GM21423 (cell line): ENCODE measurements at regions not wholly inside any gene's neighbourhood (a gene's known extent, or its start where the extent isn't known, plus 50 kb on each side); places are given as distances from the start of the nearest gene placed in this dataset.

Source experiments
- ATAC-seq: cut with Tn5 transposase; IDR thresholded peaks from one replicate; pipeline ENCODE4 v1.9.1; 2021; ENCODE audit warnings: mild to moderate bottlenecking, moderate library complexity; ENCODE audit not compliant: unreplicated experiment

DNA sequence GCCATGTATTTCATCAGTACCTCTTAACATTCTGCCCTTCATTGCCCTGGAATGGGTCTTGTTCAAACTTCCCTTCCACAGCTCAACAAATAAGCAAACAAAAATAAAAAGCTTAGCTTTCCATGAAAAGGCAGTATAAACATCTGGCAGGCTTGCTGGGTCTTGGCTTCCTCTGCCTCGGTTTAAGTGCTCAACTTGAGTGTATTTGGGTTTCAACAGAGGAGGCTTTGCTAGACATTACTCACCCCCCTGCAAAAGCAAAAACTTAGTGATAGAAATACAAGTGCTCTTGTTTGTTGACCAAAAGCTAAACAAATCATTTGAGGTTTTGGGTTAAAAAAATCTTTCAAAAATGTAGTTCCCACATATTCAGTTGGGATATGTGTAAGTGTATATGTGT, 518.5 kb downstream of the PLPP3 start:
- ATAC-seq: no peak

DNA sequence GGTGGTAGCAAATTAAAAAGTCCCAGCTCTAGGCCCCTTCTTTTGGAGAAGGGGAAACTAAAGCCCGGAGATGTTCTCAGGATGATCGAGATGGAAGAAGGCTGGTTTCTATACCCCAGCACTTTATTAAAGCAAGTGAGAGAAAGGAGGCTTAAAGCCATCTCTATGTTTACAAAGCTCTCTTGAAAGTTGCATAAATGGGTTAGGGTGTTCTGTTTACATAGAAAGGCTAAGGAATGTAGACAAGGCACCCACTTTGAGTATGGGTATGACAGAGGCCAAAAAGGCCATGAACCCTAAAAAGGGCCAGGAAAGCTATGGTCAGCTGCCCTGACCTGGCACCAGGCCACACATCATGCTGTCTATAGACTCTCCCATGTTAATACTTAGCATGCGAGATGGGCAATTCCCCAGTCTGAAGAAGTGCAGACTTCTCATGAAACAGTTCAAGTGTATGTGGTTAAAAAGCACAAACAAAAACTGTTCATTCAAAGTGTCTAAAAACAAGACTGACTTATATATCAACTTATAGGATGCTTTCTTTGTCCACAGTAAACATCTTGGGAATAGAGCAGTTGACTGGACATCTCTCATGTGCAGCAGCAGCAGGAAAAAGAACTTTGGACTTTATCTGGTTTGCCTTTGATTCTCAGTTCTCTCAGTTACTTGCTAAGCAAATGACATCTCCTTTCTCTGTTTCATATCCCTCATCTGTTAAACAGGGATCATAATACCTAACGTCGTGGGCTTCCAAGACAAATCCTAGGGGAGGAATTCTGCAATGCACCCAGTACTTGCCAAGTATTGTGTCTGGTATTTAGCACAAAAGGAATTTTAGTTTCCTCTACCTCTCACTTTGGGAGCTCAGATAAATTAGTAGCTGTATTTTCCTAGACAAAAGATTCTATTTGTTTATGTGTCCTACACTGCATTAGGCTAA, 521.6 kb downstream of the PLPP3 start:
- ATAC-seq: no peak

DNA sequence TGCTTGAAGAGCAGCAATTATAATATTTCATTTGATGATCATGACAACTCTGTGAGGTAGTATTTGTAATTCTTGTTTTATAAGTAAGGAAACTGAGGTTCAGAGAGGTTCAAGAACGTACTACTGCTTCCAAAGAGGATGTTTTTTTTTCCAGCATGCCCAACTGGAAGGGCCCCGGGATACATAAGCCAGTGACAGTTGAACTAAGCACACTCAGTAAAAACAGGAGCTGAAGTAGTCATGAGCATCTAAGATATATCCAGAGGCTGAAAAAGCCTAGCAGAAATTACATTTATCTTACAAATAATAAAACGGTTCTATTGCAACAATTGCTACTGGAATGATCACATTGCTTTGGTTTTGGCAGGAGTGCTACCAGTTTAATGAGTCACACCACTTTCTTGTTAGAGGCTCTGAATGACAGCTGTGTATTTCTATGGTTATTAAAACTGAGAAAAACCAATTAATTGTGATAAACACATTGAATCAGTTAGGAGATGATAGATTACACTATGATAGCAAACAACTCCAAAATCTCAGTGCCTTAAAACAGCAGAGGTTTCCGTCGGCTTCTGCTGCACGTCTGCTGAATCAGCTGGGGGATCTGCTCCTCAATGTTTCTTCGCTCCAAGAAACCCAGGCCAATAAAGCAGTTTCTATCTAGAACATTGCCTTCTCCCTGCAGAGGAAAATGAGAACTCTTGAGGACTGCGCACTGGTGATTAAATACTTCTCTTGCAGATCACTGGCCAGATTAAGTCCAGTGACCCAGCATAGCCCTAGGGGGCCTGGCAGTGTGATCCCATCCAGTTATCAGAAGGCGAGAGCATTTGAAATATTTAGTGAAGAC, 522.7 kb downstream of the PLPP3 start:
- ATAC-seq: no peak

DNA sequence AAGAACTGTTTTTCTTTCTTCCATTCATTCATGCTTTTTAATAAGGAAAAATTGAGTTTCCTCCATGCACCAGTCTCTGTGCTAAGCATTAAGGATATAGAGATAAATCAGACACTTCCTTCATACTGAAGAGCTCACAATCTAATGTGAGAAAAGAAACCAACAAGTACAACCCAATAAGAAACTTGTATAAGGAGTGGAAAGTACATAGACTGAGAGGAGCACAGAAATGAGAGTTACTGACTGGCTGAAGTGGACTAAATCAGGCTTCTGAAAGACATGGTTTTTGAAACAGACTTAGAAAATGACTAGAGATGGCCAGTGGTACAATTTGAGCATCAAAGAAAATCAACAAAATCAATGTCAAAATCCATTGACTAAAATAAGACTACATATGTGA, 524.4 kb downstream of the PLPP3 start:
- ATAC-seq: no peak

DNA sequence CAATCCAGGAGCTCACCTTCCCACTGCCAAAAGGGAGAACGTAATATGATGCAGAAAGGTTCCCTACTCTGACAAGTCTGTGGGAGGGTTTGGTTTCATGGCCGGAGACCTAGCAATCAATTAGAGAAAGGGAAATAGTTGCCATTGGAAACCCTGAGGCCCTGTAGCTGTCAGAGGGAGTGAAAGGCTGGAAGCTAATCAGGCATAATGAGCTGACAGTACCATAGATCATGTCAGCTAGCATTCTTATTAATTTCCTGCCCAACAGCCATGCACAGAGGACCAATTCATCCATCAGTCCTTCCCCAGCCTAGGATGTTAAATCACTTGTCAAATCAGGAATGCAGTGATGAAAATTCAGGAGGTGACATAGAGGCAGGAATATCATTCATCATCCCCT, 527.3 kb downstream of the PLPP3 start:
- no peak for ATAC-seq

DNA sequence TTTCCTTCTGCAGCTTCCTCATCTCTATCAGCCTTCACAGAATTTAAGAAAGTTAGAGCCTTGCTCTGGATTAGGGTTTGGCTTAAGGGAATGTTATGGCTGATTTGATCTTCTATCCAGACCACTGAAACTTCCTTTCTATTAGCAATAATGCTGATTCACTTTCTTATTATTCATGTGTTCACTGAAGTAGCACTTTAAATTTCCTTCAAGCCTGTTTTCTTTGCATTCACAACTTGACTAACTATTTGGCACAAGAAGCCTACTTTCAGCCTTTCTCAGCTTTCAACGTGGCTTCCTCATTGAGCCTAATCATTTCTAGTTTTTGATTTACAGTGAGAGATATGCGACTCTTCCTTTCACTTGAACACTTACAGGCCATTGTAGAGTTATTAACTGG, 528.5 kb downstream of the PLPP3 start:
- ATAC-seq: no peak

DNA sequence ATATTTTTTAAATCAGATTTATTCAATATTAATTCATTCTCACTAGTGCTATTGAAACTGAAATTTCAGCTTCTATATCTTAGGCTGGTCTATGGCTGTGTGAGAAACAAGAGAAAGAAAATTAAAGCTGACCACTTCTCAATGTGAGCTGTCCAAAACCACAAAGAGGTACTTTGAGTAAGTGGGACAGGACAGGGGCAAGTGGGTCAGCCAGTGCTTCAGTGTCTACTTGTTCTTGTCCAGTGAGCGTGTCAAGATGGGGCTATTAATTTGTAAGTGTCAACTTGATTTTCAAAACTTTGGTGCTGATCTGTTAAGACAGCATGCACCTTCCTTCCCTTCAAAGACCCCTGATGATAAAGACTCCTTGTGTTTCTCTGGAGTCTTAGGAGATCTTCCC, 533.9 kb downstream of the PLPP3 start:
- ATAC-seq: no peak

DNA sequence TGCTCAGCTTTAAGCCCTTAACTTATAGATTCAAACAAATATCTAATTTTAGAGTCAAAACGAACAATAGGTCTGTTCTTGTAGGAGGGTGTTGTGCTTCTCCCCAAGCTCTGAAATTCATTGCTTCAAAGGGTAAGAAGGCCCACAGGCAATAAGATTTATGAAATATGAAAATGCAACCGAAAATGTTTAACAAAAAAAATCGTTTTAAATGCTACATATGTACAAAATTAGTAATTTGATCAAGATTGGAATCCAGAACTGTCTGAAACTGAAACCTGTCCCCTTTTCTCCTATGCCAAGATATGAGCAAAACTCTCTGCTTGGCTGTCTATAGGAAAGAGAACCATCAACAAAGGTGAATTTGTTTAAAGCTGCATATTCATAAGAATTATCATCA, 534.3 kb downstream of the PLPP3 start:
- no peak for ATAC-seq

DNA sequence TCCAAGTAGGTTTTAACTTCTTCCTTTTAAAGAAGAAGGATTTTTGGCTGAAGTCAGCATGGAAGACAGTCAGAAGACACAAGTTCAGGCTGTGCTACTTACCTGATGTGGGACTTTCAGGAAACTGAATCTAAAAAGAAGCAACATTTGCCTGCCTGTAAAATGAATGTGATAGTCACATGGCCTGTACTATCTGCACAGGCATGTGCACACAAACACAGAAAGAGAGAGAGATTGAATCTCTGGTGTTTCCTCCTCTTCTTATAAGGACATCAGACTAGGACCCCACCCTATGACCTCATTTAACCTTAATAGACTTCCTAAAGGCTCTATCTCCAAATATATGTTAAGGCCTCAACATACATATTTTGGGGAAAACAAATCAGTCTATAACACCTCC, 542.9 kb downstream of the PLPP3 start:
- no peak for ATAC-seq

DNA sequence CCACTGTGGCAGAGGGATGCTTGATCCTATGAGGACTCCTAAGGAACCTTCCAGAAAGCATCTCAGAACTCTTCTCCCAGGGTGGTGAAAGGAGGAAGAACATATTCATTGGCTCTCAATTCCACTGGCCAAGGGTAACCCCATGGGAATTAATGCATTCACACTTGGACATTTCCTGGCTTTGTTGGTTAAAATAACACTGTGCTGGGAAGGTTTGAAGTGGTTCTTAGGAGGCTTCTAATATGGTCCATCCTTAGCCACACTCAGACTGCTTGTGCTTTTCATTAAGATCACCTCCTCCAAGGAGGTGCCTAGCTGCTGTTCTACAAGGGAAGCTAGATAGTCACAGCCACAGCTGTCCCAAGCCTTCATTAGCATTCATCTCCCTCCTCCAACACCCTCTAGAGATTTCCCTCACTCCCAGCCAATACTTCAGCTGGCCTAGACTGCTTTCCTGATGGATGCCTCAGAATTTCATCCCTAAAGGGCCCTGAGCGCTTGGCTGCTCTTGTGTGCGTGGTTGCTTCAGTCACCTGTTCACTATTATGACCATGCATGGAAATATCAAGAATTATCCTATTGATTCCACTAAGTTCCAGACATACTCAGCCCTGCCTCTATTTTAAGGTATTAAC, 544.4 kb downstream of the PLPP3 start:
- ATAC-seq: no peak

DNA sequence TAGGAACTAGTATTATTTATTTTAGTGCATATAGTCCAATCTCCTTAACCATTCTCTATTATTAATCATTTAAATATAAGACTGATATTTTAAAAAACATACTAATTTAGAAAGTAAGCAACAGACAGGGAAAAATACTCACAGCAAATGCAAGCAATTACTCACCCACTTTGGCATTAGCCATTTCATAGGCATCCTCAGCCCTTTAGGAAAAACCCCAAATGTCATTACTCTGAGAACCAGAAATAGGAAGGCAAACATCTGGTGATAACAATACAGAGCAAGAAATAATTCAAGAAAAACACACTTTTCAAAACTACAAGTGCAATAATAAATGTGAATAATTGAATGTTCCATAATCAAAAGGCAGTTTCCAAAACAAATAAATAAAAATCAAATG, 545.1 kb downstream of the PLPP3 start:
- no peak for ATAC-seq

DNA sequence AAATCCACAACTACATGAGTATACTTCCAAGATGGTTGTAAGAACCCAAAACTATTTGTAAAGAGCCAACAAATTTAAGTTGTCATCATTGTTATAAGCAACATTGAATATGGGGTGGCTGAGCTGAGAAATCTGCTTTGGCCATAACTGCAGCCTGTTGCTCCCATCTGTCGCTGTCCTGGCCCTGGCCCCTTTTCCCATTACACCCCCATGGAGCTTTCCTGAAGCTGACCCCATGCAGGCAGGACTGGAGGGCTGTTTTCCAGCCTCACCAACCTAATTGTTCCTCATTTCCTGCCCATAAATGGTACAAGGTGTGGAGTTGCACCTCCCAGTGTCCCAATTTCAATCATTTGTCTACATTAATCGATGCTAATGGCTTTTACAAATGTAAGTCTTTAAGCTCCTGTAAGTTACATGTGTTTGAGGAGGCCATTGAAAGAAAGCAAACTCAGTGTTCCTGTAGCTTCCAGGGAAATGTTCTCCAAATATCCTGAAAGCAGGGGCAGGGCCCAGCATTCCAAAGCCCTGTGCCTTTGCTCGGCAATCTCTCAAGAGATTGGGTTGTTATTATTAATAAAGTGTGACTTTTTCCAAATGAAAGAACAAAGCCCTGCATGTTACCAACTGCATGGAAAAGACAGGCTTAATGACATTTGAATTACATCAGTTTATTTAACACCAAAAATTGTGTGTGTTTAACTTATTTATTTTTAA, 545.9 kb downstream of the PLPP3 start:
- ATAC-seq: no peak

DNA sequence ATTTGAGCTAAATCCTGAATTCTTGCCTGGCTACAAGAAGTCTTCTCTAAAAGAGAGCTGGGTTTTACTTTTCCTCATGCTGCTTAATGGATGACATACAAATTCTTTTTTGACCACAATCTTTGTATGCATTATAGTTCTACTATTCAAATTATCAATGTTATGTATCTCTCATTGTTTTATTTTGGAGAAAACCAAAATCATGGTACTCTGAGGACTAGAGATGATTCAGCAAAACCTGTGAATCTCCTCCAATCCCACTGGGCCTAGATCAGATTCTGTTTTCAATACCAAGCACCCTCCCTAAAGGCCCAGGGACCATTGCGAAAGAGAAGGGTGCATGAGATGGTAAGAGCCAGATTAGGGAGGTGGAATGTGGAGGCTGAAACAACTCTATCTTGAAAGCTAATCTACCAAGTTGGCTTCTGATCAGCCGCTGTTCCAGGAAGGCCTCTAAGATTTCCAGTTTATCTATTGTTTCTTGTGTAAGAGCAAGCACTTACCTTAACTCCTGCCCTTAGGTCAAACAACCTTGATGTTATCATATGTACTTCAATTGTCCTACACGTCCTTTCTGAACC, 547.2 kb downstream of the PLPP3 start:
- no peak for ATAC-seq

DNA sequence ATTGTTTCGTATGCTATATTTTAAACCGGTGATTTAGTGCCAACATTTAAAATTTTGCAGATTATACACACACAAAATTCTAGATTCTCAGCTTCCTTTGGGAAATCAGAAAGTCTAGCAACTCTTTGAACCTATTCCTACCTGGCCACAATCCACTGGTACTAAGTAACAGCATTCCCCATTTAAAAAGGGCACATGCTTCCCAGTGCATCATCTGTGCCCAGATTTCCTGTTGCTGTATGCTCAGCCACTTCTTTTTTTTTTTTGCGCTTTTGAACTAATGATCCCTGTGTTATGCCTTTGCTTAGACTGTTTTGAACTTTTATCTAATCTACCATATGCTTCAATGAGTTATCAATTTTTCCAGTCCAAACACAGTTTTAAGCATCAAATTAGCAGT, 548.4 kb downstream of the PLPP3 start:
- ATAC-seq: no peak

DNA sequence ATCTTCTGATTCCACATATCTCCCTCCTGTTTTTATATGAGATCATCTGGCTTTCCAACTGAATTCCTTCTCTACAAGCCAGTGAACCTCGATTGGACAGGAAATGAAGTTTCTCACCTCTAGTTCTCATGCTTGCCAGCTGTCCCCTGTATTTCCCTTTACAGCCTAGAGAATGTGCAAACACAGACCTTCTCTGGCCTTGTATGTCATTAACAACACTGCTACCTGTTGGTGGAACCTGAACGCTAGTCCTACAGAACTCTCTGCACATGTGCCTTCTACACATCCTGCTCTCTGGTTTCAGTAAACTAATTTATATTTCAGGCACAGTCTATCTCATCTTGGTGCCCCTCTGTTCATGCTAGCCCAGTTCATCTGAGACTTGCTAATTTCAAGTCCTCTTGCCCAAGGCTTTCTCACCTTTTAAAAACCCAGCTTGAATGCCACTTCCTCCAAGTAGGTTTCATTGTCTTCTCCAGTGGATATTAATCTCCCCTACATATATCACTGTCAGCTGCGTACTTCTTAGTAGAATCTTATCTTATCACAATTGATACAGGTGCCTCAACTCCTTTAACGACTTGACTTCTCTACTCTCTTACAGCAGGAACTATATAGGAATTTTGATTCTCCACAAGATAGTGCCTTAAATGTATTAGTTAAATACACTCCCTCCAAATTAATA, 549.9 kb downstream of the PLPP3 start:
- no peak for ATAC-seq

DNA sequence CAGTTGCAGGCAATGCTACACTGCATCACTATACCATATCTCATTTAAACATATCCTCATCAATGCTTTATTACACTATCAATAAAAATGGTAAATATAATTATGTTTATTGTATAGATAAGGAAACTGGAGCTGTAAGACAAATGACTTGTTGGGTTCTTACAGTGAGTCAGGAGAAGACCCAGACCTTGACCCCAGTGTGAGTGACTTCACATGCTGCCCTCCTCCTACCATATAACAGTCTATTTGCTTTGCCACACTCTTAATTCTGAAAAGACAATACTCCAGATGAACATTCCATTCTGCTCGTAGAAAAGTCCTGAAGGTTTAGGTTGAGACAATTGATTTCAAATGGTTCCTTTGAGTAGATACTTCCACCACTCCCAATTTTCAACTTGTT, 550.5 kb downstream of the PLPP3 start:
- ATAC-seq: no peak

DNA sequence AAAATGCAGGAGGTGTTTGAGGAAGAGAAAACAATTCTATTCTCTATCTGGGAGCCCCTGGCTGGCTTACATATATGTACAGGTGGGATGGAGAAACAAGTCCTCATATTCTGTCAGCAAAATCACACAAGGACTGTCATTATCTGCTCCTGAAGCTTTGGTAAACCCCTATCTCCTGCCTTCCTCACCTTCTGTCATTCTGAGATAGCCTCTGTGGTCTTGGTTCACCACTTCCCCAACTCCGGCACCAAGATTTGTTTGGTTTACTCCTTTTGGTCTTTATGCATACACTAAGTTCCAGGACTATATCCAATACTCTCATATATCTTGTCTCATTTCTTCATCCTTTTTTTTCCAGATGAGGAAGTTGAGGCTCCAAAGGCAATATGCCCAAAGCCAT, 551.1 kb downstream of the PLPP3 start:
- ATAC-seq: no peak

DNA sequence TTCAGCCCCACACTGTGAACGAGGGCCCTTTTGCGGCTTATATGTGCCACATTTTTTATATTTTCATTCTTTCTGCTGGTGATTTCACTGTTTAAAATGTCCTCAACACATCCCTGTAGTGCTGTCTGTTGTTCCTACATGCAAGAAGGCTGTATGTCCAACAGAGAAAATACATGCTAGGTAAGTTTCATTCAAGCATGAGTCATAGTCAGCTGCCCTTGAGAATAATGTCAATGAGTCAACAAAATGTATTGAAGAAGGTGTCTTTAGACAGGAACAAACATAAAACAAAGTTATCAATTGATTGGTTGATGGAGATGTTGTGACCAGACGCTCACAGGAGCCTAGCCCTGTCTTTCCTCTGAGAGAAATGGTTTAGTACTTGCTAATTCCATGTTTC, 553.4 kb downstream of the PLPP3 start:
- no peak for ATAC-seq

DNA sequence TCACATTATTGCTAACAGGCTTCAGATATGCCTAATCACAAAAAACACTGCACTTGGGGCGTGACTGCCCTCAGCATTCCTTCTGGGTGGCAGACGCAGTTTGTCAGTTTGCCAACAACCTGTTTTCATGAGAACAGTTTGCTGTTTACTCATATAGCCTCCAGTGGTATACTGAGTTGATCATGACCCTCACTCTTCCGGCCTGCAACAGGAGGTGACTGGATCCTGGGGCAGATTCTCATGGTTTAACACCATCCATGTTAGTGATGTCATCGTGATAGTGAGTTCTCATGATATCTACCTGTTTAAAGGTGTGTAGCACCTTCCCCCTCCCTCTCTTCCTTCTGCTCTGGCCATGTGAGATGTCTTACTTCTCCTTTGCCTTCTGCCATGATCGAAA, 555.2 kb downstream of the PLPP3 start:
- no peak for ATAC-seq

DNA sequence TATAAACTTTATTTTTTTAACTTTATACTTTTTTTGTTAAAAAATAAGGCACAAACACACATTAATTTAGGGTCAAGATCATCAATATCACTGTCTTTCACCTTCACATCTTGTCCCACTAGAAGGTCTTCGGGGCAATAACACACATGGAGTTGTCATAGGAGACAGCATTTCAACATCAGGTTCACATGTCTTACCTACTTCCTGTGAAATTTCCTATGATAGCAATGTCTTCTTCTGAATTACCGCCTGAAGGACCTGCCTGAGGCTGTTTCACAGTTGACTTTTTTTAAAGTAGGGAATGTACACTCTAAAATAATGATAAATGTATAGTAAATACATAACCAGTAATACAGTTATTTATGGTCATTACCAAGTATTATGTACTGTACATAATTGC, 559.4 kb downstream of the PLPP3 start:
- no peak for ATAC-seq
